K562 (cell line): ENCODE measurements at regions not wholly inside any gene's neighbourhood (a gene's known extent, or its start where the extent isn't known, plus 50 kb on each side); places are given as distances from the start of the nearest gene placed in this dataset.

ENCODE experiments used
- ATAC-seq: fragments of 200-7000 bp; cut with Tn5 transposase; 3 replicates; pipeline ENCODE4 v1.9.1; 2020; ENCODE audit warnings: moderate library complexity
- BruUV-seq: library from RNA; stranded (reverse); fragments of 400-500 nt; replicated peaks from 2 replicates; lab custom pipeline; 2021; lab: Mats Ljungman, UMichigan
- CTCF ChIA-PET: fragments of 300-600 bp; formaldehyde crosslinking; extraction: SDS; loops from one replicate; lab custom pipeline; 2021; ENCODE audit warnings: low intra/inter-chr PET ratio; lab: Yijun Ruan, JAX
- POLR2A ChIA-PET: fragments of 300-600, 350-650 bp; sonication (Branson Sonifier 250); formaldehyde crosslinking; extraction: SDS; loops from one replicate; lab custom pipeline; 2021; ENCODE audit warnings: antibody characterized with exemption, inconsistent platforms; lab: Yijun Ruan, JAX
- DNase-seq, 4 experiments: peaks; one replicate each; pipeline versions ENCODE4 v3.0.0 to v3.0.0-alpha.2; 2011 to 2018; ENCODE audit warnings: low spot score in 3 of 4, mixed read lengths in 3 of 4; ENCODE audit errors: extremely low read depth in 1 of 4
- FAIRE-seq: peaks from 2 replicates; lab custom pipeline; 2011; peaks lifted over from hg19 to GRCh38; lab: Jason Lieb, UNC
- H2AFZ ChIP-seq: 2 replicates; pipeline ENCODE4 v1.6.0; 2011; ENCODE audit warnings: low read depth, low read length, control low read depth, inconsistent platforms
- H3K27ac ChIP-seq: fragments of 200-600 bp; 3 replicates; pipeline ENCODE4 v1.8.0; 2011; ENCODE audit warnings: low read depth, mild to moderate bottlenecking, control low read depth, inconsistent platforms, low read length, moderate library complexity, mixed read lengths; ENCODE audit errors: extremely low read depth
- H3K27me3 ChIP-seq, 2 experiments: fragments of 300-600 bp in 1 of 2; 2 replicates in 1 of 2; 3 replicates in 1 of 2; pipeline versions ENCODE4 v1.6.0 to v1.8.0; 2011; ENCODE audit warnings: inconsistent platforms in 2 of 2, low read length in 2 of 2, mild to moderate bottlenecking in 1 of 2, mixed read lengths in 1 of 2, moderate library complexity in 1 of 2; ENCODE audit not compliant: control insufficient read depth in 2 of 2, insufficient read depth in 2 of 2
- H3K36me3 ChIP-seq: fragments of 300-600 bp; 3 replicates; pipeline ENCODE4 v1.8.0; 2011; ENCODE audit warnings: mild to moderate bottlenecking, low read length, inconsistent platforms; ENCODE audit not compliant: control insufficient read depth, insufficient read depth
- H3K4me1 ChIP-seq, 2 experiments: fragments of 200-600 bp in 1 of 2; replicated peaks in 1 of 2; 2 replicates in 1 of 2; 3 replicates in 1 of 2; pipeline versions ENCODE4 v1.5.1 to v1.8.0; 2011; ENCODE audit warnings: inconsistent platforms in 2 of 2, low read length in 2 of 2, mild to moderate bottlenecking in 1 of 2, mixed read lengths in 1 of 2, moderate library complexity in 1 of 2; ENCODE audit not compliant: control insufficient read depth in 2 of 2, insufficient read depth in 2 of 2
- H3K4me2 ChIP-seq: 2 replicates; pipeline ENCODE4 v1.6.1; 2011; ENCODE audit warnings: low read length, control low read depth, inconsistent platforms, mixed read lengths; ENCODE audit not compliant: insufficient read depth
- H3K4me3 ChIP-seq: fragments of 200-600 bp; sonication (generic), shearing (Covaris generic); 2 replicates; pipeline ENCODE4 v1.5.1; 2016; ENCODE audit warnings: control low read depth, inconsistent platforms
- H3K79me2 ChIP-seq: fragments of 200-600 bp; 3 replicates; pipeline ENCODE4 v1.8.0; 2011; ENCODE audit warnings: low read length, inconsistent platforms; ENCODE audit not compliant: control insufficient read depth, insufficient read depth
- H3K9ac ChIP-seq, 2 experiments: 2 replicates each; pipeline versions ENCODE4 v1.6.0 to v1.6.1; 2011; ENCODE audit warnings: low read depth in 2 of 2, low read length in 2 of 2, control low read depth in 1 of 2, inconsistent platforms in 1 of 2, mild to moderate bottlenecking in 1 of 2, mixed read lengths in 1 of 2; ENCODE audit not compliant: insufficient read depth in 1 of 2
- H3K9me1 ChIP-seq: one replicate; pipeline ENCODE4 v1.6.0; 2011; ENCODE audit warnings: inconsistent platforms, mild to moderate bottlenecking, low read length, moderate library complexity; ENCODE audit not compliant: control insufficient read depth, insufficient read depth
- H3K9me3 ChIP-seq: replicated peaks from 2 replicates; pipeline ENCODE4 v1.5.1; 2011; ENCODE audit warnings: low read depth, low read length, inconsistent platforms; ENCODE audit not compliant: control insufficient read depth, insufficient read depth
- H4K20me1 ChIP-seq: replicated peaks from 2 replicates; pipeline ENCODE4 v1.6.1; 2011; ENCODE audit warnings: low read length, inconsistent platforms, mixed read lengths; ENCODE audit not compliant: control insufficient read depth, insufficient read depth
- BHLHE40 ChIP-seq: IDR thresholded peaks from 2 replicates; pipeline ENCODE4 v1.6.1; 2011; ENCODE audit warnings: low read length, improper control_type of control experiment
- ELF2 ChIP-seq: fragments of 250-450 bp; sonication (Bioruptor Pico); IDR thresholded peaks from 2 replicates; pipeline ENCODE4 v1.5.0; 2021; ENCODE audit warnings: mild to moderate bottlenecking
- FOXA3 ChIP-seq, 2 experiments: fragments of 450-650 bp in 1 of 2; sonication (generic) in 1 of 2; formaldehyde crosslinking; IDR thresholded peaks in 1 of 2; conservative IDR thresholded peaks in 1 of 2; 2 replicates each; pipeline versions ENCODE4 v1.4.0 to v1.8.0; 2020 to 2022; ENCODE audit warnings: mild to moderate bottlenecking in 2 of 2, missing genetic modification reagents in 1 of 2
- JUN ChIP-seq, 2 experiments: sonication (generic) in 1 of 2; formaldehyde crosslinking in 1 of 2; IDR thresholded peaks; 2 replicates each; pipeline versions ENCODE4 v1.6.1 to v1.8.0; 2012 to 2022; ENCODE audit warnings: borderline replicate concordance in 2 of 2, mild to moderate bottlenecking in 2 of 2, improper control_type of control experiment in 1 of 2, low read depth in 1 of 2, low read length in 1 of 2, missing genetic modification reagents in 1 of 2
- JUND ChIP-seq, 2 experiments: IDR thresholded peaks; 2 replicates in 1 of 2; 3 replicates in 1 of 2; pipeline ENCODE4 v1.6.1; 2011; ENCODE audit warnings: borderline replicate concordance in 2 of 2, low read depth in 2 of 2, low read length in 2 of 2, improper control_type of control experiment in 1 of 2, missing biosample characterization in 1 of 2, missing genetic modification characterization in 1 of 2, missing genetic modification reagents in 1 of 2
- TRIM24 ChIP-seq, 2 experiments: fragments of 450-650 bp; IDR thresholded peaks; 2 replicates each; pipeline ENCODE4 v1.6.1; 2016
- WGBS: fragments of 100-300 bp; shearing (Covaris generic); methylation state at CpG from one replicate; pipeline ENCODE4 v1.1.6; 2016; ENCODE audit warnings: low coverage, mixed read lengths; ENCODE audit not compliant: insufficient coverage; ENCODE audit errors: missing lambda C conversion rate; 5-methylcytosine and 5-hydroxymethylcytosine counted together
- in situ Hi-C: fragments of 300-500 bp; cut with MboI; formaldehyde crosslinking; loops from 4 replicates; pipeline ENCODE4 v1.15.0; 2018; ENCODE audit warnings: inconsistent platforms, mixed read lengths
- intact Hi-C: fragments of 100-400 bp; cut with micrococcal nuclease; formaldehyde crosslinking; loops from 2 replicates; pipeline ENCODE4 v1.14.2; 2022

- peak; percentile 99 for TF ChIP-seq JUND (IDR thresholded peaks at IDR 0.05; ENCODE audit: borderline replicate concordance, low read depth, low read length)
- peak; percentile 99 for TF ChIP-seq JUND (tag; IDR thresholded peaks at IDR 0.05; ENCODE audit: borderline replicate concordance, low read depth, low read length)
Measured at GRCh38 chr16:79658301-79659033, 57.9 kb upstream of the MAF start (continued).

- no TSS peak for BruUV-seq
- Histone ChIP-seq H3K36me3 (no peaks in the 10 kb centered on the region), H3K27me3 (peaks cover 16 to 35% of the 10 kb centered on the region in 2 experiments), H3K27ac (no peak overlapping the region), H2AFZ (no peak overlapping the region), H3K4me3 (no peak overlapping the region), H3K4me2 (no peak overlapping the region), H3K4me1 (peaks cover 0 to 3% of the 10 kb centered on the region in 2 experiments; a peak in 2 of 5 replicates), H3K79me2 (no peaks in the 10 kb centered on the region), H3K9ac (no peak overlapping the region), H3K9me3 (peaks cover 1% of the 10 kb centered on the region; the same call in 1 of the 2 replicates), H4K20me1 (no peaks in the 10 kb centered on the region), H3K9me1 (no peaks in the 10 kb centered on the region)
- in situ Hi-C loops, result no loop called here
- no peak for DNase-seq
- FAIRE-seq, result no peak
- POLR2A ChIA-PET, result interaction anchor here (0.7 to 1.0 kb wide), 3 partner anchors 14 to 1086 kb away, joined by 3 read pairs; no protein-coding TSS in a partner anchor
- TF ChIP-seq FOXA3 (CRISPR knock-in tag; conservative IDR thresholded peaks at IDR 0.05 in 1 of 2, IDR thresholded peaks at IDR 0.05 in 1 of 2), result peak in 1 of 2 experiments; percentile 55; a peak in 1 of 4 replicates
- no peak for TF ChIP-seq JUN (IDR thresholded peaks at IDR 0.05; ENCODE audit: borderline replicate concordance, low read depth, low read length)
- TF ChIP-seq JUN (CRISPR knock-in tag; IDR thresholded peaks at IDR 0.05; ENCODE audit: borderline replicate concordance), result no peak
- no peak for TF ChIP-seq TRIM24 (IDR thresholded peaks at IDR 0.05)
- no peak for TF ChIP-seq ELF2 (CRISPR knock-in tag)
- TF ChIP-seq BHLHE40, result no peak
- CTCF ChIA-PET, result no interaction called here
- 17% methylated on average over 6 of the region's 6 CpGs for WGBS
- no peak for ATAC-seq
- intact Hi-C loops, result no loop called here
Measured at GRCh38 chr16:79656553-79657115, 56.1 kb upstream of the MAF start.
